ENCODE measurements at regions not wholly inside any gene's neighbourhood (a gene's known extent, or its start where the extent isn't known, plus 50 kb on each side); places are given as distances from the start of the nearest gene placed in this dataset.

DNA sequence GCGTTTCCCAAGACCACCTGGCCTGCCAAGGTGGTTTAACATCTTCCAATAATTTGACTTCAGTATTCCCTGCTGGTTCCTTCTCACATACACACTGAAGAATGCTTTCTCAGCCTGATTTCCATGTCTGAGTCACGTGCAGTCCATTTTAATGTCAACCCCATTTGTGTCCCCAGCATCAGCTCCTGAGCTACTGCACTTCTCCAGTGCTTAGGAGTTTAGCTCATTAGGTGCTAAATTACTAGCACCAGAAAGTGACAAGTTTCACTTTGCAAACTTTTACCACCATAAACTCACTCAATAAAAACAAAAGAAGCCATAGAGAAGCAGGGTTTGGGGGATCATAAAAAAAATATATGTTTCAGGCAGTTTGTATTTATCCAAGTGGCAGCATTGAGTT, 279.3 kb upstream of the SORCS1 start:
- intact Hi-C loops (cut with DNase I; ENCODE audit: low total_unique reads): no loop called here
- Histone ChIP-seq H3K9me3 (peaks cover 0 to 4% (median 0%) of the 10 kb centered on the region in 8 donors), H3K4me1 (no peaks in the 10 kb centered on the region), H3K27me3 (replicated peaks in 1 of 7) (no peaks in the 10 kb centered on the region), H3K36me3 (no peaks in the 10 kb centered on the region), H3K27ac (no peak overlapping the region), H3K4me3 (no peak overlapping the region)
- TF ChIP-seq, protein P1, sequence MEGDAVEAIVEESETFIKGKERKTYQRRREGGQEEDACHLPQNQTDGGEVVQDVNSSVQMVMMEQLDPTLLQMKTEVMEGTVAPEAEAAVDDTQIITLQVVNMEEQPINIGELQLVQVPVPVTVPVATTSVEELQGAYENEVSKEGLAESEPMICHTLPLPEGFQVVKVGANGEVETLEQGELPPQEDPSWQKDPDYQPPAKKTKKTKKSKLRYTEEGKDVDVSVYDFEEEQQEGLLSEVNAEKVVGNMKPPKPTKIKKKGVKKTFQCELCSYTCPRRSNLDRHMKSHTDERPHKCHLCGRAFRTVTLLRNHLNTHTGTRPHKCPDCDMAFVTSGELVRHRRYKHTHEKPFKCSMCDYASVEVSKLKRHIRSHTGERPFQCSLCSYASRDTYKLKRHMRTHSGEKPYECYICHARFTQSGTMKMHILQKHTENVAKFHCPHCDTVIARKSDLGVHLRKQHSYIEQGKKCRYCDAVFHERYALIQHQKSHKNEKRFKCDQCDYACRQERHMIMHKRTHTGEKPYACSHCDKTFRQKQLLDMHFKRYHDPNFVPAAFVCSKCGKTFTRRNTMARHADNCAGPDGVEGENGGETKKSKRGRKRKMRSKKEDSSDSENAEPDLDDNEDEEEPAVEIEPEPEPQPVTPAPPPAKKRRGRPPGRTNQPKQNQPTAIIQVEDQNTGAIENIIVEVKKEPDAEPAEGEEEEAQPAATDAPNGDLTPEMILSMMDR (IDR thresholded peaks at IDR 0.05 in 8 of 11, conservative IDR thresholded peaks at IDR 0.05 in 3 of 11): no peak
- no peak for TF ChIP-seq POLR2AphosphoS5 (IDR thresholded peaks at IDR 0.05)
- 63 to 81% (median 78%) methylated on average over 2 of the region's 2 CpGs for WGBS, 5 donors
- no peak for DNase-seq

DNA sequence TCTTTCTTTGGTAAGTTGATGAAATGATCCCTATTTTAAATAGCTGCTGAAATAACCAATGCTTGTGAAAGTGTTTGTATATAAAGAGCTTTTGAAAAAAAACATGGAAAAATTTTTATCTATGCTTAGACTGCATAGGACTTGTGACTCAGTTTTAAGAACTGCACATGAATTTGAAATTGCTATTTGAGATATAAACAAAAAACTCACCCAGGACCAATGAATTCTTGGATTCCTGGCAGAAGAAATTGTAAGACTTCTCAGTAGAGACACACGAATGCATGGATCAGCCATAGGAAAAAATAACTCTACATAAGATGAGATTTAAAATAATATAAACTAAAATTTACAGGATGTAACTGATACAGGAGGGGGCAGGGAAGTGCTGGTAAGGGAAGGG, 278.8 kb upstream of the SORCS1 start:
- no peak for DNase-seq
- no peaks in the 10 kb centered on the region for H3K36me3 ChIP-seq
- peaks cover 0 to 4% (median 0%) of the 10 kb centered on the region in 8 donors for H3K9me3 ChIP-seq
- no peaks in the 10 kb centered on the region for H3K27me3 ChIP-seq (replicated peaks in 1 of 7)
- 0 to 38% (median 0%) methylated on average over 1 of the region's 1 CpG for WGBS, 5 donors
- TF ChIP-seq, protein P1 (IDR thresholded peaks at IDR 0.05 in 8 of 11, conservative IDR thresholded peaks at IDR 0.05 in 3 of 11): no peak
- no peak for TF ChIP-seq POLR2AphosphoS5 (IDR thresholded peaks at IDR 0.05)
- no peak for TF ChIP-seq POLR2A (IDR thresholded peaks at IDR 0.05)
- intact Hi-C loops (cut with DNase I; ENCODE audit: low total_unique reads): no loop called here
- no peak overlapping the region for H3K27ac ChIP-seq
- no peak overlapping the region for H3K4me3 ChIP-seq
- H3K4me1 ChIP-seq: no peaks in the 10 kb centered on the region

DNA sequence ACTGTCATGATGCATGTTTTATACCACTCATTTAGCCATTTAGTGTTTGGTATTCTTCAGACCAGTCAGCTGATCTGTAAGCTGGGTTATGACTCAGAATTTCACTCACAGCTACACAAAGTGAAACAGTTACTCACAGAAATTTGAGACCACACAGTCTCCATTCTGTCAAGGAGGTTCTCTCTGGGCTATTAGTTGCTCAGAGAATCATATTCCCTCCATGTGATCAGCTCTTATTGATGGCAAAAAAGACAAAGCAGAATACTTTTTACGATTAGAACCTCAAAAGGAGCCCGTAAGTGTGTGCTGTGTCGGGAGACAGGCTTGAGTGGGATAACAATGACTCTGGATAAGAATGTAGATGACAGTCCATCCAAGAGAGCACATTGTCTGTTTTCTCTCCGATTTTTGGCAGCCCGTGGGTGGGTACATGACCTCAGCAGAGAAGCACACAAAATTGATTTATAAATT, 277.6 kb upstream of the SORCS1 start:
- no peak for DNase-seq
- 60 to 85% (median 80%) methylated on average over 5 of the region's 5 CpGs for WGBS, 5 donors

DNA sequence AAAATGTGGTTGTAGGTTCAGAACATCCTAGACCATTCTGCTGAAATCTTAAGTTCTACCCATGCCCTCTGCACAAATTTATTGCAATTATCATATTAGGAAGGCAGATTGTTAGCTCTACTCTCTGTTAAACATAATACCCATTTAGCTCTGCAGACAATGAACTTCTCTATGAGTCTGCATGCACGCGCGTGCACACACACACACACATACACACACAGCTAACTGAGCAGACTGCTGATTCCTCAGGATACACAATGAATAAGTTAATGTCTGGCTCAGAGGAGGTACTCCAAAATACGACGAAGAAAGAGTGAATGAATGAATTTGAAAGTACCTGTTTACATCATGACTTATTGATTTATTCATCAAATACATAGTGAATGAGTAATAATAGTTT, 276.2 kb upstream of the SORCS1 start:
- Histone ChIP-seq H3K27me3 (replicated peaks in 1 of 7) (no peaks in the 10 kb centered on the region), H3K9me3 (peaks cover 0 to 4% (median 0%) of the 10 kb centered on the region in 8 donors), H3K4me3 (no peak overlapping the region), H3K36me3 (no peaks in the 10 kb centered on the region), H3K27ac (no peak overlapping the region), H3K4me1 (no peaks in the 10 kb centered on the region)
- intact Hi-C loops (cut with DNase I; ENCODE audit: low total_unique reads): no loop called here
- TF ChIP-seq POLR2AphosphoS5 (IDR thresholded peaks at IDR 0.05): no peak
- TF ChIP-seq POLR2A (IDR thresholded peaks at IDR 0.05): no peak
- TF ChIP-seq, protein P1 (IDR thresholded peaks at IDR 0.05 in 8 of 11, conservative IDR thresholded peaks at IDR 0.05 in 3 of 11): no peak
- no peak for DNase-seq
- 87 to 95% (median 92%) methylated on average over 5 of the region's 5 CpGs for WGBS, 5 donors

More for the DNA sequence above, 277.6 kb upstream of the SORCS1 start:
- no peak for TF ChIP-seq POLR2AphosphoS5 (IDR thresholded peaks at IDR 0.05)
- TF ChIP-seq POLR2A (IDR thresholded peaks at IDR 0.05): no peak
- TF ChIP-seq, protein P1 (IDR thresholded peaks at IDR 0.05 in 8 of 11, conservative IDR thresholded peaks at IDR 0.05 in 3 of 11): no peak
- H3K9me3 ChIP-seq: peaks cover 0 to 4% (median 0%) of the 10 kb centered on the region in 8 donors
- no peaks in the 10 kb centered on the region for H3K27me3 ChIP-seq (replicated peaks in 1 of 7)
- no peaks in the 10 kb centered on the region for H3K4me1 ChIP-seq
- intact Hi-C loops (cut with DNase I; ENCODE audit: low total_unique reads): no loop called here
- H3K4me3 ChIP-seq: no peak overlapping the region
- no peaks in the 10 kb centered on the region for H3K36me3 ChIP-seq
- no peak overlapping the region for H3K27ac ChIP-seq

Measured in spleen (tissue), 11 donors.